IgD-negative memory B cell (primary cell): ENCODE measurements at regions not wholly inside any gene's neighbourhood (a gene's known extent, or its start where the extent isn't known, plus 50 kb on each side); places are given as distances from the start of the nearest gene placed in this dataset.
A peak's percentile ranks its signal among the peaks of the same experiment; 100 is the strongest.

Experiments
- H3K27ac Mint-ChIP-seq, 3 donors: one replicate each; pipeline ENCODE4 v1.8.0; 2020 to 2022; ENCODE audit warnings: mild to moderate bottlenecking in 3 of 3, mixed read lengths in 3 of 3, moderate library complexity in 1 of 3
- H3K27me3 Mint-ChIP-seq: one replicate; pipeline ENCODE4 v1.8.0; 2021; ENCODE audit warnings: mixed read lengths
- H3K36me3 Mint-ChIP-seq: one replicate; pipeline ENCODE4 v1.8.0; 2020; ENCODE audit warnings: mild to moderate bottlenecking, mixed read lengths
- H3K4me1 Mint-ChIP-seq, 3 donors: one replicate each; pipeline ENCODE4 v1.8.0; 2020 to 2022; ENCODE audit warnings: mixed read lengths in 3 of 3, mild to moderate bottlenecking in 1 of 3
- H3K4me3 Mint-ChIP-seq, 4 donors: one replicate each; pipeline ENCODE4 v1.8.0; 2020 to 2022; ENCODE audit warnings: mild to moderate bottlenecking in 4 of 4, mixed read lengths in 4 of 4, moderate library complexity in 3 of 4
- H3K9me3 Mint-ChIP-seq, 3 donors: one replicate each; pipeline ENCODE4 v1.8.0; 2020 to 2021; ENCODE audit warnings: mixed read lengths in 3 of 3, mild to moderate bottlenecking in 1 of 3

DNA sequence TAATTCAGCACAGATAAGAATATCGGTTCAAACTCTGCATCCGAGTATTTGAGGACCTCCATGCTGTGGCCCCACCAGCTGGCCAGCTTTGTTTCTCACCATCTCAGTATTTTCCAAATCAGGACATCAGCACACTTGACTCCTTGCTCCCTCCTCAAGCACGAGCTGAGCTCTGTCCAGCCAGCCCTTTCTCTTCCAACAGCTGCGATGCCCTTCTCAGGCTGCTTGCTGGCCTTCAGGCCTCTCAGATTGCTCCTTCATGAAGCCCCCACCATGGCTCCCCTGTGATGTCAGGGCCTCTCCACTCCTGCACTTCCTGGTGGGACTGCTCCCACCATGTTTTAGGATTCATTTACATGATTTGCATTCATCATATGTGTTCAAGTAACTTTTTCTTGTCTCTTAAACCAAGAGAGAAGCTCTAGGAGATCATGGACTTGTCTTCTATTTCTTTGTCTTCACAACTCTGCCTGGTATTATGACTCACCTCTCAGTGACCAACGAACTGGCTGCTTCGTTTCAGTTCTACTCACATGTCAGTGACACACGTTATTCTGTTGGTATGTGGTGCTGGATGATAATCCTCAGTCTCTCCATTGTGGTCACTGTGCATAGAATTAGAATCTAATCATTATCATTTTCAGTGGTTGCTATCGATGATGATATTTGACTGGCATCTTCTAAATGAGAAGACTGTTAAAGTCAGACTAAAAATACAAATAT, 471.7 kb downstream of the EFNB2 start:
- H3K4me1 Mint-ChIP-seq: no peaks in the 10 kb centered on the region
- peaks cover 0 to 5% (median 4%) of the 10 kb centered on the region in 3 donors for H3K9me3 Mint-ChIP-seq
- no peak overlapping the region for H3K27ac Mint-ChIP-seq

DNA sequence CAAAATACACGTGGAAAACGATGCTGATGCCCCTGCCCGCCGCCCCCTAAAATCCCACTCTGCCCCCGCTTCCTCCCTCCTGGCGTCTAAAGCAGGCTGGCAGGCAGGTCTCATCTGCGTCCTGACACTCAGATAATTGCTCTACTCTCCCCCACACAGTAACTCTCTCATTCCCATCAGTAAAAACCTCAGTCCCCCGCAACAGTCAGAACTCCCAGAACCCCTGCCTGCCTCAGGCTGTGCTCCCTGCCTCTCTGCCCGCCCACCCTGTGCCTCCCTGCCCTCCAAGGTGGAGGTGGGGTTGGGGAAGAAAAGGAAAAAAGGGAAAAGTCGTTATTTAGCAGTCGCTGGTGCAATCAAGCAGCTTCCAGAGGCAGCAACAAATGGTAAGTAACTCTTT, 473.7 kb downstream of the EFNB2 start:
- Mint-ChIP-seq H3K27me3 (no peaks in the 10 kb centered on the region), H3K27ac (no peak overlapping the region), H3K36me3 (no peaks in the 10 kb centered on the region), H3K4me3 (no peak overlapping the region), H3K4me1 (no peaks in the 10 kb centered on the region), H3K9me3 (peaks cover 0 to 5% (median 4%) of the 10 kb centered on the region in 3 donors)

More for the DNA sequence above, 471.7 kb downstream of the EFNB2 start:
- Mint-ChIP-seq H3K4me3 (no peak overlapping the region), H3K27me3 (no peaks in the 10 kb centered on the region), H3K36me3 (no peaks in the 10 kb centered on the region)

DNA sequence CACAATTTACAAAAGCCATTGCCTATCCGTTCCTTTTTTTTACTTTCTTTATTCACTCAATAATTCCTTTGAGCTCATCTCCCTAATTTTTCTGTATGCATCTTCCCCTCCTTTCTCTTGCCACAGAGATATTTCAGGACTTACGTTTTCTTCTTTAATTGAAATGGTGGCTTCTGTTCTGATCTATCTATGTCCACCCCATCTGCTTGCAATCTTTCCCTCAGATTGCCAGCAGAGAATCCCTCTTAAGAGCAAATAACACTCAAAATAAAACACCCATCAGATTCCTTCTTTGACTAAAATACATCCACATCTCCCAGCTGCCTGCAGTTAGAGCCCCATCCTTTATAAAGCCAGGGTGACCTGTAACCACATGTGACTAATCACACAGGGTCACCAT, 478.6 kb downstream of the EFNB2 start:
- no peak overlapping the region for H3K27ac Mint-ChIP-seq
- no peak overlapping the region for H3K4me3 Mint-ChIP-seq
- H3K27me3 Mint-ChIP-seq: no peaks in the 10 kb centered on the region
- peaks cover 0 to 3% (median 0%) of the 10 kb centered on the region in 3 donors for H3K9me3 Mint-ChIP-seq
- no peaks in the 10 kb centered on the region for H3K4me1 Mint-ChIP-seq
- no peaks in the 10 kb centered on the region for H3K36me3 Mint-ChIP-seq

DNA sequence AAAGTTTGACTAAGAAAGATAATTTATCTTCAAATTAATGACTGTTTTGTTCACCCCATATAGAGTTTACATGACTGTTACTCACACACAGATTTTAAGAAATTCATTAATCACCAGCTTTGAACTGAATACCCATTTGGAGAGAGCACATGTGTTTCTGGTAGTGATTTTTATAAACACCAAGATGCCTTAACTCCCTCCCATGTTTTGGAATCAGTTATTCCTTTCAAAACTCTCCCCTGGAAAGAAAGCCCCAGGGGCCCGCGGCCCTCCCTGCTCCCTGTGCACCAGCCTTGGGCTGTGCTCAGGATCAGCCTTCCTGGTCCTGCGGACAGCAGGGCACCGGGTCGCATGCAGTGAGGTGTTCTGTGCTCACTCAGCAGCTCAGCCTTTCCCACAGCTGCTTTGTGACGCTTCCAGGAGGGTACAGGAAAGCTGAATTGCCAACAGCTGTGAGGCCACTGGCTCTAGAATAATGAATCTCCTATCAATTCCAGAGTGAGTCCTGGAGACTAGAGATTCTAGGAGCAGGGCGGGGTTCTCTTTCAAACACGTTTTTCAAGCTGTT, 483.2 kb downstream of the EFNB2 start:
- no peaks in the 10 kb centered on the region for H3K4me1 Mint-ChIP-seq

DNA sequence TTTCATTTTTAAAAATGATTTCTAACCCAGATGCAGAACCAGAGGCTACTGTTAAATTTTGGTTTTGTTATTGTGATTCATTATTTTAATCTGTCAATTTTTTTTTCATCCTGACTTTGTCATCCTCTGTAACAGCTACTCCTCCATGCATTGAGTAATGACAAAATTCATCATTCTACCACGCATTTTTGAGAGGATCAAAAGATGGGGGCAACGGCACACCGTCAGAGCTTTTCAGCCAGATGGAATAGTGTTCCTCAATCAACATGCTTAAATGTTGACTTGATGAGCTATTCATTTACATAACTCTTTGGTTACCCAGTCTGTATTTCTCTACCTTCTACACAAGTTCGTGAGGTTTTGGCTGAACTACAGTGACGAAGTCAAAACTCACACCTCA, 486.3 kb downstream of the EFNB2 start:
- H3K27ac Mint-ChIP-seq: no peak overlapping the region
- no peaks in the 10 kb centered on the region for H3K36me3 Mint-ChIP-seq
- H3K27me3 Mint-ChIP-seq: no peaks in the 10 kb centered on the region
- H3K4me1 Mint-ChIP-seq: no peaks in the 10 kb centered on the region
- no peak overlapping the region for H3K4me3 Mint-ChIP-seq
- H3K9me3 Mint-ChIP-seq: peaks cover 0 to 2% (median 1%) of the 10 kb centered on the region in 3 donors

More for the DNA sequence above, 483.2 kb downstream of the EFNB2 start:
- Mint-ChIP-seq H3K9me3 (peaks cover 0 to 3% (median 0%) of the 10 kb centered on the region in 3 donors), H3K36me3 (no peaks in the 10 kb centered on the region), H3K4me3 (no peak overlapping the region), H3K27ac (no peak overlapping the region), H3K27me3 (no peaks in the 10 kb centered on the region)

DNA sequence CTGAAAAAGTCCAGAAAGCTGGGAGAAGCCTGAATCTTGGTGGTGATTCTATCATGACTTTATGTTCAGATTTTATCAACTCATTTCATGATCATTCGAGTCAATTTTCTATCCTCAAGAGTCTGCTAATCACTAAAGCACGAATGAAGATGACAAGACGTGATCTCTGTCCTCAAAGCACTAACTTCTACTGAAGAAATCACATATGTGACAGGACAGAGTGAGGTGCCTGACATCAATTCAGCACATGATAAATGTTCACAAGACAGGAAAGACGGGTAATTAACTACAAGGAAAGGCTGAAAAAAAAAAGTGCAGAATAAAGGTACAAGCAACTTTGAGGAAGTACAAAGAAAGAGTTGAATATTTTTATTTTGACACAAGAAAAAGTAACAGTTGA, 487.1 kb downstream of the EFNB2 start:
- no peak overlapping the region for H3K27ac Mint-ChIP-seq
- no peak overlapping the region for H3K4me3 Mint-ChIP-seq
- no peaks in the 10 kb centered on the region for H3K4me1 Mint-ChIP-seq
- H3K9me3 Mint-ChIP-seq: peaks cover 0 to 2% (median 0%) of the 10 kb centered on the region in 3 donors
- H3K27me3 Mint-ChIP-seq: no peaks in the 10 kb centered on the region
- H3K36me3 Mint-ChIP-seq: no peaks in the 10 kb centered on the region

DNA sequence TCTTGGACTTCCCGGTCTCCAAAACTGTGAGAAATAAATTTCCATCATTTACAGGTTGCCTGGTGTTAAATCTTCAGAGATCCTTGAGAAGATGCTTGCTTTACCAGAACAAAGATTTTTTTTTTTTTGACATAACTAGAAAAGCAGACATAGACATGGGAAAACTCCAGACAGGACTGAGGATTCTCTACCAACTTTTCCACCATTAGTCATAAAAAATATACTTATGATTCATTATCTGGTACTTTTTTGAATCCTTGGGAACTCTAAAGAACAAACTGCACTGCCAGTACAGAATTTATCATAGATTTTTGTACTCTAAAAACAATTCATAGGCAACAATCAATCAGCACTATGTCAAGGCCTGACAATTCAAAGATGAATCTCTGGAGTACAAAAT, 487.6 kb downstream of the EFNB2 start:
- peak overlapping the region in 1 of 4 donors; percentile 23 for H3K4me3 Mint-ChIP-seq
- peaks cover 0 to 2% (median 0%) of the 10 kb centered on the region in 3 donors for H3K9me3 Mint-ChIP-seq
- H3K27me3 Mint-ChIP-seq: no peaks in the 10 kb centered on the region
- H3K36me3 Mint-ChIP-seq: no peaks in the 10 kb centered on the region
- no peaks in the 10 kb centered on the region for H3K4me1 Mint-ChIP-seq
- H3K27ac Mint-ChIP-seq: no peak overlapping the region

DNA sequence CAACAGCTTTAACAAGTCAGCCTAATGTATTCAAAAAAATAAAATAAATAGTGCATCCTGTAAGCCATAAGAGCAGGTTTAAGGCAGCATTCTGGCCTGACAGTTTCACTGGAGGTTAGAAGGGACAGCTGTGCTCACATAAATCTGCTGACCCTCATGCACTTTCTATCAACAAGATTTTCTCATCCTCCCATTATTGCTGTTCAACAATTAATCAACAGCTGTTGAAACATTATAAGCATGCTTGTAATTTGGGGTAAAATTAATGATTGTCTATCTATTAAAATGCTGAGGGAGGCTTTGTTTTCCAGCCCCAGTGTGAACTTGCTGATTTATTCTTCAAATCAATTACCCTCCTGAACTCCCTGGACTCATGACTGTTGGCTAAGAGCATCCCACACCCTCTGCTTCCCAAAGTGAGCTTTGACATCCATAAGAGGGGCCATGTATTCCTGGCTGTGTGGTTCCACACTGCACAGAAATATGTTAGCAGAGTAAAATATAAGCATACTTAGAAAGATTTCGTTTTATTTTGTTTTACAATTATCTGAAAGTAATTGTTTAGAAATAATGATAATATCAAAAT, 492.4 kb downstream of the EFNB2 start:
- Mint-ChIP-seq H3K4me1 (no peaks in the 10 kb centered on the region), H3K4me3 (no peak overlapping the region), H3K27me3 (no peaks in the 10 kb centered on the region), H3K27ac (no peak overlapping the region), H3K36me3 (no peaks in the 10 kb centered on the region), H3K9me3 (peaks cover 0 to 2% (median 0%) of the 10 kb centered on the region in 3 donors)

DNA sequence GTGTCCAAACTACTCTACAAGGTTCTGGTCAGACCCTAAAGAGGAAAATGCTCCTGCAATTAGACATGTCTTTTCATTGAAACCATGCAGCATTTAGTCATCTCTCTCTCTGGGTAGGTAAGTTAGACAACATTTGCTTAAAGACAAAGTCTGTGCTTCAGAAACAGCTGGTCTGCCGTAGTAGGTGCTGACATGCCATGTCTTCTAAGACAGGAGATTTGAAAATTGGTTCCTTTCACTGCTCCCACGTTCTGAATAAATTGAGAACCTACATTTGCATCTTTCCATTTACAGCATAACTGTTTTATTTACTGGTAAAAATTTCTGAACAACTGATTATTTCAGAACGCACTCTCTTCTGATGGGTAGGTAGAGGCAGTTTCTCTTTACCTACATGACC, 494.0 kb downstream of the EFNB2 start:
- Mint-ChIP-seq H3K27me3 (no peaks in the 10 kb centered on the region), H3K27ac (no peak overlapping the region), H3K4me1 (no peaks in the 10 kb centered on the region), H3K4me3 (no peak overlapping the region), H3K9me3 (peaks cover 0 to 2% (median 0%) of the 10 kb centered on the region in 3 donors), H3K36me3 (no peaks in the 10 kb centered on the region)

DNA sequence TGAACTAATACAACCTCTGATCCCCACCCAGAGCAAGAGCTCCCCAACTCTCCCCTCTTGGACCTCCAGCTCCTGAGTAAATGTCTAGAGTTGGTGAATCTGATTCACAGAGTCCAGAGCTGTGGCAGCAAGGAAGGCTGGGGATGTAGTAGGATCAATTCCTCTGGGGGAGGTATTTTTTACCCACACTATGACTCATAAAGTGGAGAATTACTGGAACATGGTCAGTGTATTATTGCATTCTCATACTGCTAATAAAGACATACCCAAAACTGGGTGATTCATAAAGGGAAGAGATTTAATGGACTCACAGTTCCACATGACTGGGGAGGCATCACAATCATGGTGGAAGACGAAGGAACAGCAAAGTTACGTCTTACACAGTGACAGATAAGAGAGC, 496.7 kb downstream of the EFNB2 start:
- Mint-ChIP-seq H3K9me3 (no peaks in the 10 kb centered on the region), H3K27me3 (no peaks in the 10 kb centered on the region), H3K4me3 (no peak overlapping the region), H3K27ac (no peak overlapping the region), H3K4me1 (no peaks in the 10 kb centered on the region), H3K36me3 (no peaks in the 10 kb centered on the region)

DNA sequence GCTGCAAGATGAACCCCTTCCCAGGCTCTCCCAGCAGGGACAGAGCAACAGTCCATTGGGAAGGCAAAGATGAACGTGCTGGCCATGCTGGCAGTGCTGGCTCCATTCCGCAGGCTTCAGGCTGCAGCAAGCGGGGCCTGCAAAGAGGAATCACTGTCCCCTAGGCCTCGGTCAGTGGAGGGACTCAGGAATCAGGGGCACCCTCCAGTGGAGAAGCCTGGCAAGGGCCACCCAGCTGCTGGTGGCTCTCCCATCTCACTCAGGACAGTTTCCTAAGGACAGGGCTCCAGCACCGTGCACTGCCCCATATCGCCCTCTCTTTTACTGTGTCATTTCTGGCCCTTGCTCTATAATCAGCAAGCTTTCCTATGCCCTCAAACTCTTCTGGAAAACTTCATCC, 498.6 kb downstream of the EFNB2 start:
- Mint-ChIP-seq H3K27me3 (no peaks in the 10 kb centered on the region), H3K27ac (no peak overlapping the region), H3K9me3 (no peaks in the 10 kb centered on the region), H3K36me3 (no peaks in the 10 kb centered on the region), H3K4me1 (no peaks in the 10 kb centered on the region), H3K4me3 (no peak overlapping the region)

DNA sequence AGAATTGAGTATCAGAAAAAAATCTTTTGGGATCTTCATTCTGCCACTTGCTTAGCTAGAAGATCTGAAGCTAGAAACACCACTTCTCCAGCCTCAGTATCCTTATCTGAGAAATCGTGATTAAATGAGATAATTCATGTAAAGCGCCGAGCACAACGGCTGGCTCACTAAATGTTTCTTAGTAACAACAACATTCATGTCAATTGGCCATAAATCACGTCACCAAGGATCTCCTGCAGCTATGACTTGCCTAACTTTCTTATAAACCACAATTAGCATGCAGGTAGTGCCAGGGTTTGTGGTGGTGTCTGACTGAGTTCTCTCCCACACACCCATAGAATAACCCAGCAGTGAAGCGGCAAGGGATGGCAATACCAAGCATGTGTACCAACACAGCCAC, 501.3 kb downstream of the EFNB2 start:
- Mint-ChIP-seq H3K27me3 (no peaks in the 10 kb centered on the region), H3K9me3 (no peaks in the 10 kb centered on the region), H3K27ac (no peak overlapping the region), H3K4me1 (no peaks in the 10 kb centered on the region), H3K4me3 (no peak overlapping the region), H3K36me3 (no peaks in the 10 kb centered on the region)

DNA sequence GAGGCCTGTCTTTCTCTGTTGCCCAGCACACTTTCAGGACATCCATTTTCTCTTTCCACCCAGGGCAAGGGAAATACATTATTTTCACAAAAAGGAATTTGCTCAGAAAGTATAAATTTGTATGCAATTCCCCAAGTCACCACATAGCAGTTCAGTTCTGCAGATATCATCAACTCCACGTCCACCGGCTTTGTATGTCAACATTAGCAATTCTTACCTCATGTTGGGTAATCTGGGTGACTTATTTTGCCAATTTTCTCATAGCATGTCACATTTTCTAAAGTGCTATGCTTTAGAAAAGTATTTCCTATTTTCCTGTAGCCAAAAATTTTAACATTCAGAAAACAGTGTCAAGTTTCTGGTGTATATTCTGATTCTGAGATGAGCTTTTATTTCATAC, 501.8 kb downstream of the EFNB2 start:
- no peaks in the 10 kb centered on the region for H3K27me3 Mint-ChIP-seq
- no peak overlapping the region for H3K4me3 Mint-ChIP-seq
- no peaks in the 10 kb centered on the region for H3K9me3 Mint-ChIP-seq
- no peak overlapping the region for H3K27ac Mint-ChIP-seq
- H3K36me3 Mint-ChIP-seq: no peaks in the 10 kb centered on the region
- no peaks in the 10 kb centered on the region for H3K4me1 Mint-ChIP-seq

DNA sequence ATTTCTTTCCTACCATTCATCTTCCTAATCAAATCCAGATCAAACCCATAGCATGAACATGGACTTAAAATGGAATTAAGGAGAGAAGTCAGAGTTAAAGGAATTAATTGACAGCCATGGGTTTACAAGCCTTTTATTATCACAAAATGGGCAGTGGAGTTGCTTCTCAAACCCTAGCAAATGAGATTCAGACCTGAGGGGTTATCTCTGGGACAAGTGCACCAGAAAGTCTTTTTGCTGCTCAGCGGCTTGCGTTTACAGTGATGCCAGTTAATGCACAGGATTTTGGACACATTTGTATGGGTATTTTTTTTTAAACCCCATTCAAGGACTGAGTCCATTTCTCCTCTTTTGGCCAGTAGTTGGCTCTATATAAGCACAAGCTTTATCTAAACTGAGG, 503.0 kb downstream of the EFNB2 start:
- Mint-ChIP-seq H3K4me3 (no peak overlapping the region), H3K27ac (no peak overlapping the region), H3K27me3 (no peaks in the 10 kb centered on the region), H3K36me3 (no peaks in the 10 kb centered on the region), H3K4me1 (no peaks in the 10 kb centered on the region), H3K9me3 (no peaks in the 10 kb centered on the region)

DNA sequence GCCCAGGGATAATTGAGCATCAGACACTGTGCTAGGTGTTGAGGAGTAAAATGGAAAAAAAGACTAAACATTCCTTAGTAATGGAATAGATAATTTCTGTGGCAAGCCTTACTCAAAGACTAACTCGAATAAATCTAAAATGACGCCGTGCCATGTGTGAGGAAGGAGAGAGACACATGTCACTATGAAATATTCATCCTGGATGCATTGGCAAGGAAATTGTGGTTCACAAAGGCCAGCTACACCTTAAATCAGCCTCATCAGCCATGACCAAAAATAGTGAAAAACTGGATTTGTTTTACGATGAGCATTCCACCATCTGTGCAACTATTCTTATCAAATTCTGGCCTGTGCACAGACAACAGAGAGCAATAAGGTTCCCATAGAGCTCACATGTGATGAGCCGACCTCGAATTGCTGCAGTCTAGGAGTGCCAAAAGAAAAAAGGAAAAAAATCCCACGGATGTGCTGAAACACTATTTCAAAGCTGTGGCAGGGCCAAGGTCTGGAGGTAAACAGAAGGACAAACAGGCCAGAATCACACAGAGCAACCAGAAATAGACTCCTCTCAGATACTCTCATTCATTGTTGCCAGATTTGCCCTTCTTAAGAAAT, 505.7 kb downstream of the EFNB2 start:
- Mint-ChIP-seq H3K27me3 (no peaks in the 10 kb centered on the region), H3K27ac (no peak overlapping the region), H3K36me3 (no peaks in the 10 kb centered on the region), H3K9me3 (peaks cover 0 to 5% (median 3%) of the 10 kb centered on the region in 3 donors), H3K4me3 (no peak overlapping the region), H3K4me1 (no peaks in the 10 kb centered on the region)
